HCT116 (cell line): ENCODE measurements at regions not wholly inside any gene's neighbourhood (a gene's known extent, or its start where the extent isn't known, plus 50 kb on each side); places are given as distances from the start of the nearest gene placed in this dataset.

Experiments
- ATAC-seq: fragments of 200-7000 bp; cut with Tn5 transposase; 2 replicates; pipeline ENCODE4 v1.9.1; 2020; ENCODE audit warnings: mild to moderate bottlenecking, moderate library complexity
- BruUV-seq: library from RNA; stranded (reverse); fragments of 400-500 nt; replicated peaks from 2 replicates; lab custom pipeline; 2021; lab: Mats Ljungman, UMichigan
- CTCF ChIA-PET: fragments of 300-600 bp; sonication (Branson Sonifier 250); formaldehyde crosslinking; loops from one replicate; lab custom pipeline; 2021; ENCODE audit warnings: antibody characterized with exemption; lab: Charles Lee
- POLR2A ChIA-PET: fragments of 300-600, 350-600 bp; sonication (Branson Sonifier 250); formaldehyde crosslinking; loops from one replicate; lab custom pipeline; 2021; ENCODE audit warnings: antibody characterized with exemption; lab: Charles Lee
- RAD21 ChIA-PET, 2 experiments: fragments of 300-600 bp; sonication (Branson Sonifier 250); formaldehyde crosslinking; loops; one replicate each; lab custom pipeline; 2023; ENCODE audit warnings: low total read pairs in 2 of 2; ENCODE audit not compliant: uncharacterized antibody in 2 of 2, unreplicated experiment in 2 of 2, low non-redundant PET in 1 of 2; lab: Charles Lee
- DNase-seq: peaks from one replicate; pipeline ENCODE4 v3.0.0-alpha.2; 2010; ENCODE audit warnings: low read depth, low spot score
- H2AFZ ChIP-seq: fragments of 200-600 bp; shearing (Covaris generic), sonication (generic); 2 replicates; pipeline ENCODE4 v1.6.1; 2017; ENCODE audit warnings: low read depth, mixed run types, mixed read lengths, antibody characterized with exemption, low read length; ENCODE audit not compliant: poor library complexity, severe bottlenecking
- H3K27ac ChIP-seq: 2 replicates; pipeline ENCODE4 v1.5.1; 2012; ENCODE audit warnings: low read depth, low read length
- H3K27me3 ChIP-seq: fragments of 200-600 bp; sonication (generic); 2 replicates; pipeline ENCODE4 v1.6.1; 2016; ENCODE audit warnings: mixed run types, low read length, mixed read lengths; ENCODE audit not compliant: insufficient read depth
- H3K36me3 ChIP-seq, 2 experiments: fragments of 200-500 bp in 1 of 2; fragments of 200-600 bp in 1 of 2; sonication (Bioruptor generic) in 1 of 2; sonication (generic) in 1 of 2; 2 replicates each; pipeline versions ENCODE4 v1.5.1 to v1.6.1; 2014 to 2016; ENCODE audit warnings: low read length in 2 of 2, inconsistent platforms in 1 of 2, mixed read lengths in 1 of 2, mixed run types in 1 of 2; ENCODE audit not compliant: insufficient read depth in 2 of 2, control insufficient read depth in 1 of 2
- H3K4me1 ChIP-seq, 2 experiments: fragments of 200-600 bp in 1 of 2; sonication (generic) in 1 of 2; 2 replicates each; pipeline versions ENCODE4 v1.5.1 to v1.6.1; 2012 to 2017; ENCODE audit warnings: low read length in 2 of 2, inconsistent platforms in 1 of 2, mild to moderate bottlenecking in 1 of 2, mixed read lengths in 1 of 2, mixed run types in 1 of 2, moderate library complexity in 1 of 2; ENCODE audit not compliant: insufficient read depth in 2 of 2, control insufficient read depth in 1 of 2
- H3K4me2 ChIP-seq: fragments of 200-600 bp; sonication (generic); 2 replicates; pipeline ENCODE4 v1.6.1; 2017; ENCODE audit warnings: mixed run types, low read length, mixed read lengths
- H3K4me3 ChIP-seq, 2 experiments: fragments of 200-600 bp in 1 of 2; sonication (generic) in 1 of 2; replicated peaks in 1 of 2; 2 replicates each; pipeline ENCODE4 v1.5.1; 2011 to 2016; ENCODE audit warnings: low read length in 2 of 2, control low read depth in 1 of 2, low read depth in 1 of 2, mild to moderate bottlenecking in 1 of 2, mixed read lengths in 1 of 2, mixed run types in 1 of 2
- H3K79me2 ChIP-seq: fragments of 200-600 bp; sonication (generic); 2 replicates; pipeline ENCODE4 v1.6.1; 2017; ENCODE audit warnings: mild to moderate bottlenecking, mixed run types, low read length, moderate library complexity, mixed read lengths; ENCODE audit not compliant: insufficient read depth
- H3K9ac ChIP-seq: fragments of 200-600 bp; sonication (generic); 2 replicates; pipeline ENCODE4 v1.6.1; 2016; ENCODE audit warnings: low read length, mixed read lengths
- H3K9me2 ChIP-seq: fragments of 200-600 bp; sonication (generic), shearing (Covaris generic); 2 replicates; pipeline ENCODE4 v1.6.1; 2017; ENCODE audit warnings: mixed run types, mild to moderate bottlenecking, moderate library complexity; ENCODE audit not compliant: insufficient read depth
- H3K9me3 ChIP-seq, 2 experiments: fragments of 200-500 bp in 1 of 2; fragments of 200-600 bp in 1 of 2; sonication (Bioruptor generic) in 1 of 2; sonication (generic) in 1 of 2; 2 replicates each; pipeline ENCODE4 v1.6.1; 2014 to 2017; ENCODE audit warnings: low read length in 2 of 2, mixed read lengths in 2 of 2, inconsistent platforms in 1 of 2, low read depth in 1 of 2, mild to moderate bottlenecking in 1 of 2, mixed run types in 1 of 2, moderate library complexity in 1 of 2; ENCODE audit not compliant: control insufficient read depth in 1 of 2, insufficient read depth in 1 of 2
- H4K20me1 ChIP-seq: fragments of 200-600 bp; sonication (generic), shearing (Covaris generic); 2 replicates; pipeline ENCODE4 v1.6.1; 2017; ENCODE audit warnings: mixed run types, mild to moderate bottlenecking, moderate library complexity; ENCODE audit not compliant: insufficient read depth
- ATF3 ChIP-seq: IDR thresholded peaks from 2 replicates; pipeline ENCODE4 v1.6.1; 2012
- CBX3 ChIP-seq: IDR thresholded peaks from 2 replicates; pipeline ENCODE4 v1.6.1; 2012; ENCODE audit warnings: low read depth
- EGR1 ChIP-seq: IDR thresholded peaks from 2 replicates; pipeline ENCODE4 v1.6.1; 2012; ENCODE audit warnings: low read depth
- ELF1 ChIP-seq: IDR thresholded peaks from 2 replicates; pipeline ENCODE4 v1.6.1; 2012; ENCODE audit warnings: low read depth, borderline replicate concordance
- EZH2 ChIP-seq: fragments of 200-600 bp; sonication (generic); IDR thresholded peaks from 2 replicates; pipeline ENCODE4 v1.6.1; 2017; ENCODE audit warnings: antibody characterized with exemption, mixed run types
- EZH2phosphoT487 ChIP-seq: fragments of 200-600 bp; IDR thresholded peaks from 2 replicates; pipeline ENCODE4 v1.6.1; 2018; ENCODE audit warnings: antibody characterized with exemption, borderline replicate concordance
- POLR2A ChIP-seq: IDR thresholded peaks from 2 replicates; pipeline ENCODE4 v1.7.0; 2011; ENCODE audit warnings: borderline replicate concordance; ENCODE audit not compliant: insufficient read depth, insufficient read length; ENCODE audit errors: extremely low read depth
- POLR2AphosphoS5 ChIP-seq: IDR thresholded peaks from 2 replicates; pipeline ENCODE4 v1.6.1; 2011; ENCODE audit warnings: mild to moderate bottlenecking, low read depth, low read length, moderate library complexity
- RAD21 ChIP-seq: IDR thresholded peaks from 2 replicates; pipeline ENCODE4 v1.6.1; 2012; ENCODE audit warnings: low read depth, mild to moderate bottlenecking
- REST ChIP-seq: IDR thresholded peaks from 2 replicates; pipeline ENCODE4 v1.6.1; 2012; ENCODE audit warnings: low read depth
- SIN3A ChIP-seq: IDR thresholded peaks from 2 replicates; pipeline ENCODE4 v1.6.1; 2012; ENCODE audit warnings: low read depth
- SP1 ChIP-seq: IDR thresholded peaks from 2 replicates; pipeline ENCODE4 v1.6.1; 2012; ENCODE audit warnings: low read depth
- SRF ChIP-seq: IDR thresholded peaks from 2 replicates; pipeline ENCODE4 v1.6.1; 2012; ENCODE audit warnings: low read depth
- TCF7L2 ChIP-seq: IDR thresholded peaks from 2 replicates; pipeline ENCODE4 v1.7.0; 2011; ENCODE audit warnings: borderline replicate concordance, inconsistent platforms; ENCODE audit not compliant: insufficient read depth, insufficient read length; ENCODE audit errors: extremely low read depth
- ZFX ChIP-seq: fragments of 450-650 bp; IDR thresholded peaks from 2 replicates; pipeline ENCODE4 v1.6.1; 2017
- intact Hi-C: fragments of 100-400 bp; cut with micrococcal nuclease; formaldehyde crosslinking; loops from 2 replicates; pipeline ENCODE4 v1.10.0; 2022
- TF ChIP-seq, protein P1 (sequence below): IDR thresholded peaks from 2 replicates; pipeline ENCODE4 v1.6.1; 2011; ENCODE audit warnings: mild to moderate bottlenecking, low read length, moderate library complexity; ENCODE audit not compliant: insufficient replicate concordance; ENCODE audit errors: extremely low read depth
- TF ChIP-seq, protein P2 (sequence below): IDR thresholded peaks from 2 replicates; pipeline ENCODE4 v1.6.1; 2012

DNA sequence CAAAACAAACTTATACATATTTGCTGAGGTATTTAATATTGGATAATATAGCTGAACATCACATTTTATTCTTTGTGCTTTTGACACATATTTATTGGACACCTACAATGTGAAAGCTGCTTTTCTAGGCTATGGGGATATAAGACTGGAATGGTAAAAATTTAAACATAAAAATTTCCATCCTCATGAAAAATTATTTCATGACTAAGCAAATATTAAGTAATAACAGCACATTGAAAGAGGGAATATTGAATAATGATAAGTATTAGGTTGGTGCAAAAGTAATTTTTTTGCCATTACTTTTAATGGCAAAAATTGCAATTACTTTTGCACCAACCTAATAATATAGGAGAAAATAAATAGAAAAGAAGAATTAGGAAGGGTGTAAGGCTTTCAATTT is 972.5 kb upstream of the CDH8 start:
- CTCF ChIA-PET, result no interaction called here
- H3K79me2 ChIP-seq, result no peaks in the 10 kb centered on the region
- H3K4me1 ChIP-seq, result no peaks in the 10 kb centered on the region
- H3K27me3 ChIP-seq, result no peaks in the 10 kb centered on the region
- BruUV-seq, result no TSS peak
- H3K27ac ChIP-seq, result no peak overlapping the region
- DNase-seq (no peak), ATAC-seq (no peak)
- no peaks in the 10 kb centered on the region for H4K20me1 ChIP-seq
- no peaks in the 10 kb centered on the region for H3K9me2 ChIP-seq
- POLR2A ChIA-PET, result no interaction called here
- no peak overlapping the region for H2AFZ ChIP-seq
- no peak overlapping the region for H3K9ac ChIP-seq
- H3K4me3 ChIP-seq, result no peak overlapping the region
- intact Hi-C loops, result no loop called here
- H3K4me2 ChIP-seq, result no peak overlapping the region
- peaks cover 0 to 25% of the 10 kb centered on the region in 2 experiments; a peak in 3 of 4 replicates for H3K9me3 ChIP-seq
- RAD21 ChIA-PET, result no interaction called here
- no peak for TF ChIP-seq REST
- no peak for TF ChIP-seq EGR1
- TF ChIP-seq ATF3, result no peak
- TF ChIP-seq EZH2, result no peak
- TF ChIP-seq, protein P1, sequence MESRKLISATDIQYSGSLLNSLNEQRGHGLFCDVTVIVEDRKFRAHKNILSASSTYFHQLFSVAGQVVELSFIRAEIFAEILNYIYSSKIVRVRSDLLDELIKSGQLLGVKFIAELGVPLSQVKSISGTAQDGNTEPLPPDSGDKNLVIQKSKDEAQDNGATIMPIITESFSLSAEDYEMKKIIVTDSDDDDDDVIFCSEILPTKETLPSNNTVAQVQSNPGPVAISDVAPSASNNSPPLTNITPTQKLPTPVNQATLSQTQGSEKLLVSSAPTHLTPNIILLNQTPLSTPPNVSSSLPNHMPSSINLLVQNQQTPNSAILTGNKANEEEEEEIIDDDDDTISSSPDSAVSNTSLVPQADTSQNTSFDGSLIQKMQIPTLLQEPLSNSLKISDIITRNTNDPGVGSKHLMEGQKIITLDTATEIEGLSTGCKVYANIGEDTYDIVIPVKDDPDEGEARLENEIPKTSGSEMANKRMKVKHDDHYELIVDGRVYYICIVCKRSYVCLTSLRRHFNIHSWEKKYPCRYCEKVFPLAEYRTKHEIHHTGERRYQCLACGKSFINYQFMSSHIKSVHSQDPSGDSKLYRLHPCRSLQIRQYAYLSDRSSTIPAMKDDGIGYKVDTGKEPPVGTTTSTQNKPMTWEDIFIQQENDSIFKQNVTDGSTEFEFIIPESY, result no peak
- no peak for TF ChIP-seq EZH2phosphoT487
- TF ChIP-seq POLR2A, result no peak
- TF ChIP-seq ZFX, result no peak
- TF ChIP-seq SRF, result no peak
- TF ChIP-seq TCF7L2, result no peak
- TF ChIP-seq ELF1, result no peak
- no peak for TF ChIP-seq SIN3A
- TF ChIP-seq RAD21, result no peak
- no peak for TF ChIP-seq SP1
- TF ChIP-seq CBX3, result no peak
- TF ChIP-seq, protein P2, sequence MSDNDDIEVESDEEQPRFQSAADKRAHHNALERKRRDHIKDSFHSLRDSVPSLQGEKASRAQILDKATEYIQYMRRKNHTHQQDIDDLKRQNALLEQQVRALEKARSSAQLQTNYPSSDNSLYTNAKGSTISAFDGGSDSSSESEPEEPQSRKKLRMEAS, result no peak
- TF ChIP-seq POLR2AphosphoS5, result no peak
- no peaks in the 10 kb centered on the region for H3K36me3 ChIP-seq
